IMR-90 (cell line): ENCODE measurements at regions not wholly inside any gene's neighbourhood (a gene's known extent, or its start where the extent isn't known, plus 50 kb on each side); places are given as distances from the start of the nearest gene placed in this dataset.

ENCODE experiments used
- ATAC-seq: fragments of 200-7000 bp; cut with Tn5 transposase; 2 replicates; pipeline ENCODE4 v1.9.1; 2020; ENCODE audit warnings: low read depth, mild to moderate bottlenecking, moderate library complexity
- BruUV-seq: library from RNA; stranded (reverse); fragments of 400-500 nt; replicated peaks from 2 replicates; lab custom pipeline; 2021; lab: Mats Ljungman, UMichigan
- CTCF ChIA-PET: fragments of 300-600 bp; formaldehyde crosslinking; extraction: SDS; loops from one replicate; lab custom pipeline; 2021; ENCODE audit warnings: antibody characterized with exemption; lab: Yijun Ruan, JAX
- POLR2A ChIA-PET: fragments of 300-600 bp; sonication (Branson Sonifier 250); formaldehyde crosslinking; loops from one replicate; lab custom pipeline; 2022; ENCODE audit warnings: antibody characterized with exemption; ENCODE audit not compliant: unreplicated experiment; lab: Charles Lee
- DNase-seq: peaks from one replicate; pipeline ENCODE4 v3.0.0; 2013
- H2AFZ ChIP-seq: replicated peaks from 2 replicates; pipeline ENCODE3; 2013; ENCODE audit warnings: low read length, mild to moderate bottlenecking; ENCODE audit not compliant: poor library complexity
- H2AK5ac ChIP-seq: 2 replicates; pipeline ENCODE4 v1.6.1; 2013; ENCODE audit warnings: low read depth, low read length, inconsistent platforms
- H2AK9ac ChIP-seq: replicated peaks from 2 replicates; pipeline ENCODE3; 2013; ENCODE audit warnings: mild to moderate bottlenecking, low read depth, low read length, moderate library complexity; ENCODE audit not compliant: poor library complexity
- H2BK120ac ChIP-seq: 2 replicates; pipeline ENCODE4 v1.6.1; 2013; ENCODE audit warnings: low read depth, low read length, inconsistent platforms
- H2BK15ac ChIP-seq: 3 replicates; pipeline ENCODE4 v1.6.1; 2013; ENCODE audit warnings: low read depth, low read length, inconsistent platforms
- H2BK20ac ChIP-seq: 2 replicates; pipeline ENCODE4 v1.6.1; 2013; ENCODE audit warnings: low read depth, mild to moderate bottlenecking, inconsistent platforms, low read length, moderate library complexity
- H2BK5ac ChIP-seq: 2 replicates; pipeline ENCODE4 v1.6.1; 2013; ENCODE audit warnings: mild to moderate bottlenecking, low read depth, low read length, inconsistent platforms; ENCODE audit not compliant: poor library complexity, severe bottlenecking
- H3K14ac ChIP-seq: replicated peaks from 2 replicates; pipeline ENCODE4 v1.6.1; 2013; ENCODE audit warnings: low read depth, low read length, inconsistent platforms
- H3K18ac ChIP-seq: 2 replicates; pipeline ENCODE4 v1.6.1; 2013; ENCODE audit warnings: low read depth, low read length, control low read depth
- H3K23ac ChIP-seq: 2 replicates; pipeline ENCODE4 v1.6.1; 2013; ENCODE audit warnings: low read depth, low read length, inconsistent platforms
- H3K27ac ChIP-seq: 2 replicates; pipeline ENCODE4 v1.5.1; 2013; ENCODE audit warnings: mild to moderate bottlenecking, control low read depth, low read length; ENCODE audit not compliant: insufficient read depth
- H3K27me3 ChIP-seq: 2 replicates; pipeline ENCODE4 v1.6.1; 2013; ENCODE audit warnings: low read length; ENCODE audit not compliant: control insufficient read depth, insufficient read depth
- H3K36me3 ChIP-seq: 2 replicates; pipeline ENCODE4 v1.6.1; 2013; ENCODE audit warnings: low read length, mixed read lengths; ENCODE audit not compliant: control insufficient read depth, insufficient read depth
- H3K4ac ChIP-seq: 2 replicates; pipeline ENCODE4 v1.6.1; 2013; ENCODE audit warnings: low read depth, low read length, inconsistent platforms
- H3K4me1 ChIP-seq: 2 replicates; pipeline ENCODE4 v1.6.1; 2013; ENCODE audit warnings: low read length, mixed read lengths; ENCODE audit not compliant: control insufficient read depth, insufficient read depth
- H3K4me2 ChIP-seq: 2 replicates; pipeline ENCODE4 v1.6.1; 2013; ENCODE audit warnings: low read depth, mild to moderate bottlenecking, control low read depth, low read length, moderate library complexity
- H3K4me3 ChIP-seq: 2 replicates; pipeline ENCODE4 v1.5.1; 2013; ENCODE audit warnings: low read depth, mild to moderate bottlenecking, control low read depth, low read length, moderate library complexity; ENCODE audit not compliant: insufficient read depth
- H3K56ac ChIP-seq: 2 replicates; pipeline ENCODE4 v1.6.1; 2013; ENCODE audit warnings: low read length, inconsistent platforms; ENCODE audit not compliant: insufficient read depth; ENCODE audit errors: extremely low read depth
- H3K79me1 ChIP-seq, 2 experiments: 2 replicates each; pipeline ENCODE4 v1.6.1; 2013; ENCODE audit warnings: low read length in 2 of 2, inconsistent platforms in 1 of 2, low read depth in 1 of 2
- H3K9ac ChIP-seq: 2 replicates; pipeline ENCODE4 v1.6.1; 2013; ENCODE audit warnings: low read depth, low read length, control low read depth
- H3K9me1 ChIP-seq: 2 replicates; pipeline ENCODE4 v1.6.1; 2013; ENCODE audit warnings: low read length, inconsistent platforms; ENCODE audit not compliant: insufficient read depth
- H3K9me3 ChIP-seq: 2 replicates; pipeline ENCODE4 v1.6.1; 2013; ENCODE audit warnings: low read length; ENCODE audit not compliant: control insufficient read depth, insufficient read depth
- H4K20me1 ChIP-seq: 2 replicates; pipeline ENCODE4 v1.6.1; 2013; ENCODE audit warnings: low read length, inconsistent platforms; ENCODE audit not compliant: insufficient read depth
- H4K5ac ChIP-seq: 2 replicates; pipeline ENCODE4 v1.6.1; 2013; ENCODE audit warnings: mild to moderate bottlenecking, low read depth, low read length, control low read depth
- H4K8ac ChIP-seq, 2 experiments: 2 replicates each; pipeline ENCODE4 v1.6.1; 2013; ENCODE audit warnings: low read depth in 2 of 2, low read length in 2 of 2, control low read depth in 1 of 2, inconsistent platforms in 1 of 2
- H4K91ac ChIP-seq: 2 replicates; pipeline ENCODE4 v1.6.1; 2013; ENCODE audit warnings: low read depth, low read length, inconsistent platforms; ENCODE audit not compliant: insufficient read depth
- CEBPB ChIP-seq: IDR thresholded peaks from 2 replicates; pipeline ENCODE4 v1.6.1; 2012; ENCODE audit warnings: low read depth, low read length, improper control_type of control experiment
- CTCF ChIP-seq: conservative IDR thresholded peaks from 2 replicates; pipeline ENCODE4 v1.5.1; 2012; ENCODE audit warnings: mild to moderate bottlenecking, low read depth, low read length, improper control_type of control experiment
- ELK1 ChIP-seq: fragments of 150-350 bp; IDR thresholded peaks from 2 replicates; pipeline ENCODE4 v1.6.1; 2016; ENCODE audit warnings: low read depth, mild to moderate bottlenecking, low read length, moderate library complexity, borderline replicate concordance
- MAFK ChIP-seq: IDR thresholded peaks from 2 replicates; pipeline ENCODE4 v1.6.1; 2012; ENCODE audit warnings: low read depth, low read length, improper control_type of control experiment
- RAD21 ChIP-seq: IDR thresholded peaks from 2 replicates; pipeline ENCODE4 v1.6.1; 2012; ENCODE audit warnings: low read length, improper control_type of control experiment
- WGBS, 2 experiments: methylation state at CpG; one replicate each; pipeline versions ENCODE4 v1.1.5 to v1.1.7; 2013; ENCODE audit warnings: missing lambda C conversion rate in 2 of 2; ENCODE audit not compliant: insufficient read length in 1 of 2; ENCODE audit errors: extremely low coverage in 2 of 2; 5-methylcytosine and 5-hydroxymethylcytosine counted together
- dilution Hi-C: fragments of 300-500 bp; cut with HindIII; formaldehyde crosslinking; loops from one replicate; pipeline ENCODE4 v1.14.3; 2018; ENCODE audit warnings: low sequenced_read_pairs; ENCODE audit not compliant: unreplicated experiment
- in situ Hi-C: fragments of 300-500 bp; cut with MboI; formaldehyde crosslinking; loops from 3 replicates; pipeline ENCODE4 v1.14.3; 2019; ENCODE audit warnings: low sequenced_read_pairs, inconsistent platforms, mixed read lengths
- intact Hi-C: fragments of 100-400 bp; cut with micrococcal nuclease; formaldehyde crosslinking; loops from 2 replicates; pipeline ENCODE4 v1.10.0; 2022

GRCh38 chr3:59510576-59510975 lies 460.8 kb upstream of the CFAP20DC start:
- Histone ChIP-seq H4K20me1 (no peaks in the 10 kb centered on the region), H3K79me1 (no peaks in the 10 kb centered on the region), H3K4me1 (no peaks in the 10 kb centered on the region), H2BK15ac (no peak overlapping the region), H3K27ac (no peak overlapping the region), H3K4ac (peak overlapping the region; percentile 77), H2AK9ac (no peak overlapping the region), H4K5ac (no peak overlapping the region), H2BK5ac (no peak overlapping the region), H2AK5ac (peak overlapping the region; percentile 56; the same call in 1 of the 2 replicates), H3K9me3 (no peaks in the 10 kb centered on the region), H3K36me3 (no peaks in the 10 kb centered on the region), H3K27me3 (no peaks in the 10 kb centered on the region; the same call in 1 of the 2 replicates), H3K14ac (peak overlapping the region; percentile 30; the same call in 1 of the 2 replicates), H3K56ac (no peak overlapping the region), H4K8ac (no peak overlapping the region; a peak in 1 of 4 replicates), H3K4me2 (no peak overlapping the region), H3K4me3 (no peak overlapping the region), H2BK20ac (peak overlapping the region; percentile 51; the same call in 1 of the 2 replicates), H4K91ac (peak overlapping the region; percentile 48; the same call in 1 of the 2 replicates), H3K9ac (no peak overlapping the region), H2BK120ac (peak overlapping the region; percentile 42; the same call in 1 of the 2 replicates), H2AFZ (no peak overlapping the region), H3K18ac (no peak overlapping the region), H3K23ac (no peak overlapping the region), H3K9me1 (peaks cover 3% of the 10 kb centered on the region; the same call in 1 of the 2 replicates)
- dilution Hi-C loops = no loop called here
- intact Hi-C loops = no loop called here
- no peak for DNase-seq
- BruUV-seq = no TSS peak
- TF ChIP-seq CEBPB (no peak), CTCF (no peak), RAD21 (no peak), ELK1 (no peak), MAFK (no peak)
- POLR2A ChIA-PET = no interaction called here
- CTCF ChIA-PET = no interaction called here
- no peak for ATAC-seq
- no CpG with 5 or more reads among the region's 4 CpGs for WGBS, 2 experiments
- in situ Hi-C loops = no loop called here
